Activated T-helper 1 cell treated with anti-CD3 and anti-CD28 coated beads, Interleukin-12 subunit alpha, Interleukin-12 subunit beta, Interleukin-2, Interleukin-4 antibody, amounts not matched to agents 30 ng/mL and 10 ng/mL and 1 ng/mL, durations not matched to agents 14 hours and 24 hours and 36 hours (primary cell): ENCODE measurements at regions not wholly inside any gene's neighbourhood (a gene's known extent, or its start where the extent isn't known, plus 50 kb on each side); places are given as distances from the start of the nearest gene placed in this dataset.
"Not testable (repeated sequence)": the region's sequence is repeated elsewhere in the genome, so short reads cannot be mapped to it uniquely, and the experiment has no call there.

ENCODE experiments used
- DNase-seq: peaks from one replicate; pipeline ENCODE4 v3.0.0; 2021; ENCODE audit warnings: low spot score
- H3K27ac Mint-ChIP-seq: one replicate; pipeline ENCODE4 v1.8.0; 2021; ENCODE audit warnings: mild to moderate bottlenecking, mixed read lengths
- H3K27me3 Mint-ChIP-seq: one replicate; pipeline ENCODE4 v1.8.0; 2022; ENCODE audit warnings: mild to moderate bottlenecking, moderate library complexity, mixed read lengths; ENCODE audit not compliant: insufficient read depth
- H3K36me3 Mint-ChIP-seq: one replicate; pipeline ENCODE4 v1.8.0; 2021; ENCODE audit warnings: low read depth, mixed read lengths
- H3K4me1 Mint-ChIP-seq: one replicate; pipeline ENCODE4 v1.8.0; 2021; ENCODE audit warnings: low read depth, mixed read lengths
- H3K4me3 Mint-ChIP-seq: one replicate; pipeline ENCODE4 v1.8.0; 2021; ENCODE audit warnings: mild to moderate bottlenecking, moderate library complexity, mixed read lengths
- H3K9me3 Mint-ChIP-seq: one replicate; pipeline ENCODE4 v1.8.0; 2021; ENCODE audit warnings: mixed read lengths
- intact Hi-C: fragments of 100-400 bp; cut with micrococcal nuclease; formaldehyde crosslinking; loops from one replicate; pipeline ENCODE4 v1.15.1; 2024

DNA sequence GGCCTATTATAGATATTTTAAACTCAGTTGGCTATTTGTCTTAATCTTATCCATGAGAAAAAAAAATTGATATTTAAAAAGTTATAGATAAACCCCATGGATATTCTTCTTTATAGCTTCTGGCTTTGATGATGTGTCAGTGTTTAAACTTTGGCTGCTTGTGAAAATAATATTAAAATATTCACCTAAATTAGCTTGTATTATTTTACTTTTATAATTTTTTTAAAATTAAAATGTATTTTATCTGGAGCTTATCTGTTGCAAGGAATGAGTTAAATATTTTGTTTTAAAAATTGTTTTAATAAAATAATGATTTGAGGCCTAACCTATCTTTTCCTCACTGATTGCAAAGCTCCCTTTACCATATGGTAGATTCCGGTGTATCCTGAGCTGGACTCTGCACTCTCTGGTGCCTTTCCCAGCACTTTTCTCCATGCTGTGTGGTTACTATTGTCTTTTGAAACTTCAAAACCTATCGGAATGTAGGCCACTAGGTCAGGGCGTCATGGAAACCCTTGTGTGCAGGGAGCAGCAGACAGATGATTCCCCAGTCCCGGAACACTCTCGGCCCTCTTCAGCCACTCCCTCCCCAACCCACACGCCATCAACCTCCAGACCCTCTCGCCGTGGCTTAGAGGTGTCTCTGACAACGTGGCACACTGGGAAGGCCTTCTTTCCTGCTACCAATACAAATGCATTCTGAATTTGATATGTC lies 252.3 kb upstream of the ATP10A start:
- Mint-ChIP-seq H3K27me3 (no peaks in the 10 kb centered on the region), H3K4me1 (no peaks in the 10 kb centered on the region), H3K9me3 (no peaks in the 10 kb centered on the region), H3K36me3 (no peaks in the 10 kb centered on the region), H3K4me3 (no peak overlapping the region), H3K27ac (no peak overlapping the region)
- intact Hi-C loops, result no loop called here
- no peak for DNase-seq

GRCh38 chr15:26114128-26114527 lies 251.0 kb upstream of the ATP10A start:
- H3K27me3 Mint-ChIP-seq, intact Hi-C loops, H3K4me3 Mint-ChIP-seq, DNase-seq, H3K27ac Mint-ChIP-seq, H3K9me3 Mint-ChIP-seq, H3K36me3 Mint-ChIP-seq, H3K4me1 Mint-ChIP-seq: not testable (repeated sequence)

DNA sequence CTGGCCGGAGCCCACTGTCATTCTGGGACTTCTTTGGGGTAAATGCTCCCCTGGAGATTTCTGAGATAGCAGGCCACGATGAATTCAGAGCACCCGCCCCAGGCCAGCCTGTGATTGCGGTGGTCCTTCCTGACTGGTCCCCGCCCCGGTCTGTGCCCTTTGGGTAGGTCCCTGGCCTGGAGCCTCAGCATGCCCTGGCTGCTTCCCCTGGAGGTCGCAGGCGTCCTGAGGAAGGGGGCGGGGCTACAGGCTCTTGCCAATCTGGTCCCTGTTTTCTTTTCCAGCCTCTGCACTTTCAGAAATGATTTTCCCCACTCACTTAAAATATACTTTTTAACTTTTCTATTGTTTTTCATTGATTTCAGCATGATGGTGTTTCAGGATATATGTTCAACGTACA lies 250.2 kb upstream of the ATP10A start:
- no peaks in the 10 kb centered on the region for H3K36me3 Mint-ChIP-seq
- H3K27ac Mint-ChIP-seq, result no peak overlapping the region
- DNase-seq, result no peak
- intact Hi-C loops, result no loop called here
- H3K9me3 Mint-ChIP-seq, result no peaks in the 10 kb centered on the region
- no peaks in the 10 kb centered on the region for H3K4me1 Mint-ChIP-seq
- no peak overlapping the region for H3K4me3 Mint-ChIP-seq
- H3K27me3 Mint-ChIP-seq, result no peaks in the 10 kb centered on the region

GRCh38 chr15:26109203-26109602 lies 246.1 kb upstream of the ATP10A start:
- Mint-ChIP-seq H3K36me3 (no peaks in the 10 kb centered on the region), H3K9me3 (no peaks in the 10 kb centered on the region), H3K27me3 (no peaks in the 10 kb centered on the region), H3K27ac (no peak overlapping the region), H3K4me1 (no peaks in the 10 kb centered on the region), H3K4me3 (no peak overlapping the region)
- intact Hi-C loops, result no loop called here
- no peak for DNase-seq

- Mint-ChIP-seq H3K4me1 (no peaks in the 10 kb centered on the region), H3K36me3 (no peaks in the 10 kb centered on the region), H3K27ac (no peak overlapping the region), H3K4me3 (no peak overlapping the region), H3K9me3 (no peaks in the 10 kb centered on the region), H3K27me3 (peaks cover 1% of the 10 kb centered on the region)
- no peak for DNase-seq
- intact Hi-C loops, result no loop called here
Measured at GRCh38 chr15:26106556-26106955, 243.4 kb upstream of the ATP10A start.

DNA sequence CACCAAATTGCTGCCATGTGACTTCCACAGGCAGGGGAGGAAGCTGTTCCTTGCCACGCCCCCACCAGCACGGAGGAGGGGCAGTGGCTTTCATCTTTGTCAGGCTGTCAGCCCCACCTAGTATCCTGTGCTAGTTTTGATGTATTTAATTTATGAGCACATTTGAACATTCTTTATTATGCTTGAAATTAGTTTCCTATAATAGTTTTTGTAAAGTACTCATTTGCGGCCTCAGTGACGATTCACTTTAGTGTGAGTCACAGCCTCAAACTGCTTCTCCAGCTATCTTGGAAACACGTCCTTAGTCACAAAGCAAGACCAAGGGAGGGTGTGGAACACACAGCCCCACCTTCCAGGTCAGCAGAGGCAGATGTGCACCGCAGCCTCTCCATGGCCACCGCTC lies 239.9 kb upstream of the ATP10A start:
- Mint-ChIP-seq H3K27ac (no peak overlapping the region), H3K9me3 (no peaks in the 10 kb centered on the region)
- no peak for DNase-seq

GRCh38 chr15:26102365-26102764 lies 239.2 kb upstream of the ATP10A start:
- H3K9me3 Mint-ChIP-seq, result no peaks in the 10 kb centered on the region
- H3K27me3 Mint-ChIP-seq, result peaks cover 1% of the 10 kb centered on the region
- intact Hi-C loops, result no loop called here
- H3K36me3 Mint-ChIP-seq, result no peaks in the 10 kb centered on the region
- H3K4me1 Mint-ChIP-seq, result no peaks in the 10 kb centered on the region
- H3K27ac Mint-ChIP-seq, result no peak overlapping the region
- H3K4me3 Mint-ChIP-seq, result no peak overlapping the region
- DNase-seq, result no peak

More for the DNA sequence above, 239.9 kb upstream of the ATP10A start:
- Mint-ChIP-seq H3K36me3 (no peaks in the 10 kb centered on the region), H3K4me1 (no peaks in the 10 kb centered on the region), H3K4me3 (no peak overlapping the region), H3K27me3 (peaks cover 1% of the 10 kb centered on the region)
- intact Hi-C loops, result no loop called here

DNA sequence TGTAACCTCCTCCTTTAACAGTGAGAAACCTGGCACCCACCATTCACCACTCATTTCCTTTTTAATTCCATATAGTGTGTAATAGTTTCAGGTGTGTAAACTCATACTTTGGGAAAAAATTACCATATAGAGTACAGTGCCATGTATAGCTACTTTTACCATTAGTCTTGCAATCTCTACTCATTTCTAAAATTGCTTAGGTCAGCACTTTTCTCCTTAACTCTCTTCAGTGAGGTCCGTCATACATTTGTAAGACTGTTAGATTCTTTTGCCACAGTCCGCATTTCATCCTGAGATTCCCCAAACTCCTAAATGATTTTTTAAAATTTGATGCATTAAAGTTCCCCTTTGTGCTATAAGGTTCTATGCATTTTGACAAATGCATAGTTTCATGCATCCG lies 238.3 kb upstream of the ATP10A start:
- H3K36me3 Mint-ChIP-seq, result no peaks in the 10 kb centered on the region

GRCh38 chr15:26098801-26099200 lies 235.7 kb upstream of the ATP10A start:
- no peak overlapping the region for H3K27ac Mint-ChIP-seq
- H3K36me3 Mint-ChIP-seq, result no peaks in the 10 kb centered on the region
- no peak overlapping the region for H3K4me3 Mint-ChIP-seq
- H3K9me3 Mint-ChIP-seq, result no peaks in the 10 kb centered on the region
- H3K4me1 Mint-ChIP-seq, result no peaks in the 10 kb centered on the region
- DNase-seq, result no peak
- peaks cover 1% of the 10 kb centered on the region for H3K27me3 Mint-ChIP-seq
- intact Hi-C loops, result no loop called here

More for the DNA sequence above, 238.3 kb upstream of the ATP10A start:
- intact Hi-C loops, result no loop called here
- Mint-ChIP-seq H3K4me1 (no peaks in the 10 kb centered on the region), H3K4me3 (no peak overlapping the region), H3K27me3 (peaks cover 1% of the 10 kb centered on the region), H3K27ac (no peak overlapping the region), H3K9me3 (no peaks in the 10 kb centered on the region)
- no peak for DNase-seq

- H3K9me3 Mint-ChIP-seq, result no peaks in the 10 kb centered on the region
- H3K27me3 Mint-ChIP-seq, result no peaks in the 10 kb centered on the region
- H3K36me3 Mint-ChIP-seq, result no peaks in the 10 kb centered on the region
- intact Hi-C loops, result no loop called here
- no peak for DNase-seq
- no peaks in the 10 kb centered on the region for H3K4me1 Mint-ChIP-seq
- H3K27ac Mint-ChIP-seq, result no peak overlapping the region
- no peak overlapping the region for H3K4me3 Mint-ChIP-seq
Measured at GRCh38 chr15:26097216-26097615, 234.1 kb upstream of the ATP10A start.

DNA sequence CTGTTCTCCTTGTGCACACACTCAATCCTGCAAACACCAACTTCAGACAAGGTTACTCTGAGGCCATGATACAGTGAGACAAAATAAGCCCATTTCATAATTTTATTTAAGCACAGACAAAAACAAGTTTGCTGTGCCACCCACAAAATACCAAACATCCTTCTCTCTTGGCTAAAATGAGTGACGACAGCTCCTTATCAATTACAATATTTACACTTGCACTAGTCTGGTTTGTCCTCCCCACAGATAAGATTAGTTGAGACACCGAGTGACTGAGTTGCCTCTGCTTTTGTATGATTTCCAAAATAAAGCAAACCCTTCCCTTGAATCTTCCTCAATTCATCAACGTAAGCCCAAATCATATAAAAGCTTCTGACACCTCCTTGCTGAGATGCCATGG lies 233.5 kb upstream of the ATP10A start:
- H3K4me3 Mint-ChIP-seq, result no peak overlapping the region
- intact Hi-C loops, result no loop called here
- no peaks in the 10 kb centered on the region for H3K9me3 Mint-ChIP-seq

GRCh38 chr15:26095710-26096330 lies 232.7 kb upstream of the ATP10A start:
- intact Hi-C loops, result no loop called here
- no peak overlapping the region for H3K4me3 Mint-ChIP-seq
- no peak overlapping the region for H3K27ac Mint-ChIP-seq
- peaks cover 1% of the 10 kb centered on the region for H3K27me3 Mint-ChIP-seq
- H3K9me3 Mint-ChIP-seq, result no peaks in the 10 kb centered on the region
- no peaks in the 10 kb centered on the region for H3K36me3 Mint-ChIP-seq
- no peaks in the 10 kb centered on the region for H3K4me1 Mint-ChIP-seq
- DNase-seq, result no peak

More for the DNA sequence above, 233.5 kb upstream of the ATP10A start:
- Mint-ChIP-seq H3K27ac (no peak overlapping the region), H3K4me1 (no peaks in the 10 kb centered on the region), H3K36me3 (no peaks in the 10 kb centered on the region), H3K27me3 (no peaks in the 10 kb centered on the region)
- DNase-seq, result no peak

GRCh38 chr15:26091184-26091583 lies 228.1 kb upstream of the ATP10A start:
- Mint-ChIP-seq H3K4me1 (no peaks in the 10 kb centered on the region), H3K4me3 (no peak overlapping the region), H3K27ac (no peak overlapping the region), H3K9me3 (no peaks in the 10 kb centered on the region), H3K36me3 (no peaks in the 10 kb centered on the region), H3K27me3 (peaks cover 4% of the 10 kb centered on the region)
- intact Hi-C loops, result no loop called here
- DNase-seq, result no peak
